ENCODE measurements at regions not wholly inside any gene's neighbourhood (a gene's known extent, or its start where the extent isn't known, plus 50 kb on each side); places are given as distances from the start of the nearest gene placed in this dataset.

DNA sequence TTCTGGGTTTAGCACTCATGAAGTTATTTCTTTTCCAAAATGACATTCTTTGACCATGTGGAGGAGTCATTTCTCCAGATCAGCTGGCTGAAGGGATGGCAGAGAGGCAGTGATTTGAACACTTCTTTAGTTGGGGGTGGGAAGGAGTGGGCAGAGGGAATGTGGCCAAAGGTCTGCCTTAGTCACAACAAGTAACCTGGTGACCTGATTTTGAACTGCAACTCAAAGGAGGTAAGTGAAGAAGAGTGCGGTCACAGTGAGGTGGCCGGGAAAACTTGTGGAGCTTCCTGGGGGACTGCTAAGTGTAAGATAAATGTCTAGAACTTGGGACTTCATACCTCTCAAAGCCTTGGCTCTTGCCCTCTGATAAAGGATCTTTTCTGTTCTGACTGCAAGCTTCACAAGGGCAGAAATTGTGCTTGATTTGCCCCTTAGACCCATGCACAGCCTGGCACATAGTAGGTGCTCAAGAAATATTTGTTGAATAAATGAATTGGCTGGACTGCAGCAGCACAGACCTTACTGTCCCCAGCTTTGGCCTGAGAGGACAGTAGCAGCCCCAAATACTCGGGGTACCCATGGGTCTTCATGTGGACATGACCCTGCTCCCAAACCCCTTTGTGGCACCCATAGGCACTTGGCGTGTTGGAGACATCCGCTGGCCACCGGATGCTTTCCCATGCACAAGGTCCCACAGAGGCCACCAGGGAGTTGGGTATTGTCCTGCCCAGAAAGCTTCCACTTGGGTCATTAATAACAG lies 99.0 kb upstream of the ALX4 start:
- no peak for TF ChIP-seq POLR2AphosphoS5 (IDR thresholded peaks at IDR 0.05; ENCODE audit: low read depth)
- TF ChIP-seq, protein P1, sequence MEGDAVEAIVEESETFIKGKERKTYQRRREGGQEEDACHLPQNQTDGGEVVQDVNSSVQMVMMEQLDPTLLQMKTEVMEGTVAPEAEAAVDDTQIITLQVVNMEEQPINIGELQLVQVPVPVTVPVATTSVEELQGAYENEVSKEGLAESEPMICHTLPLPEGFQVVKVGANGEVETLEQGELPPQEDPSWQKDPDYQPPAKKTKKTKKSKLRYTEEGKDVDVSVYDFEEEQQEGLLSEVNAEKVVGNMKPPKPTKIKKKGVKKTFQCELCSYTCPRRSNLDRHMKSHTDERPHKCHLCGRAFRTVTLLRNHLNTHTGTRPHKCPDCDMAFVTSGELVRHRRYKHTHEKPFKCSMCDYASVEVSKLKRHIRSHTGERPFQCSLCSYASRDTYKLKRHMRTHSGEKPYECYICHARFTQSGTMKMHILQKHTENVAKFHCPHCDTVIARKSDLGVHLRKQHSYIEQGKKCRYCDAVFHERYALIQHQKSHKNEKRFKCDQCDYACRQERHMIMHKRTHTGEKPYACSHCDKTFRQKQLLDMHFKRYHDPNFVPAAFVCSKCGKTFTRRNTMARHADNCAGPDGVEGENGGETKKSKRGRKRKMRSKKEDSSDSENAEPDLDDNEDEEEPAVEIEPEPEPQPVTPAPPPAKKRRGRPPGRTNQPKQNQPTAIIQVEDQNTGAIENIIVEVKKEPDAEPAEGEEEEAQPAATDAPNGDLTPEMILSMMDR (IDR thresholded peaks at IDR 0.05; ENCODE audit: insufficient read depth, low read length) = no peak
- TF ChIP-seq SPI1 (IDR thresholded peaks at IDR 0.05; ENCODE audit: borderline replicate concordance, low read depth) = no peak
- TF ChIP-seq REST (IDR thresholded peaks at IDR 0.05; ENCODE audit: insufficient replicate concordance, low read depth) = no peak
- no peak for TF ChIP-seq GABPA (IDR thresholded peaks at IDR 0.05; ENCODE audit: low read depth)

Data from HL-60 (cell line).